Gastrocnemius medialis (tissue), 4 donors: ENCODE measurements at regions not wholly inside any gene's neighbourhood (a gene's known extent, or its start where the extent isn't known, plus 50 kb on each side); places are given as distances from the start of the nearest gene placed in this dataset.

ENCODE experiments used
- ATAC-seq, 2 donors: fragments of 150-250 bp; one replicate each; pipeline ENCODE4 v1.9.1; 2016
- DNase-seq, 2 donors: peaks; one replicate each; pipeline ENCODE4 v3.0.0-alpha.2; 2019
- H3K27ac ChIP-seq, 4 donors: fragments of 200-600 bp; sonication (generic); 1 replicate in 1 of 4; 2 replicates in 3 of 4; pipeline ENCODE4 v1.5.1; 2016 to 2018; ENCODE audit warnings: mild to moderate bottlenecking in 2 of 4, moderate library complexity in 1 of 4
- H3K27me3 ChIP-seq, 3 donors: fragments of 200-600 bp; sonication (generic) in 2 of 3; 1 replicate in 1 of 3; 2 replicates in 2 of 3; pipeline versions ENCODE4 v1.5.1 to v1.6.0; 2016 to 2019; ENCODE audit warnings: mild to moderate bottlenecking in 1 of 3, moderate library complexity in 1 of 3
- H3K36me3 ChIP-seq, 2 donors: fragments of 200-600 bp; sonication (generic) in 1 of 2; one replicate each; pipeline ENCODE4 v1.5.1; 2017 to 2018
- H3K4me1 ChIP-seq, 2 donors: fragments of 200-600 bp; sonication (generic) in 1 of 2; one replicate each; pipeline ENCODE4 v1.5.1; 2016 to 2017; ENCODE audit warnings: mild to moderate bottlenecking in 2 of 2
- H3K4me3 ChIP-seq, 4 donors: fragments of 200-600 bp; sonication (generic) in 3 of 4; 1 replicate in 1 of 4; 2 replicates in 3 of 4; pipeline ENCODE4 v1.5.1; 2016 to 2019; ENCODE audit warnings: mild to moderate bottlenecking in 2 of 4
- H3K9me3 ChIP-seq, 3 donors: fragments of 200-600 bp; sonication (generic) in 2 of 3; 1 replicate in 1 of 3; 2 replicates in 2 of 3; pipeline ENCODE4 v1.5.1; 2016 to 2019
- CTCF ChIP-seq, 5 experiments: fragments of 450-650 bp in 3 of 5; fragments of 200-600 bp in 2 of 5; sonication (generic) in 2 of 5; IDR thresholded peaks in 4 of 5; conservative IDR thresholded peaks in 1 of 5; 1 replicate in 4 of 5; 2 replicates in 1 of 5; pipeline ENCODE4 v1.5.1; 2016 to 2019; ENCODE audit warnings: antibody characterized with exemption in 5 of 5, mild to moderate bottlenecking in 3 of 5, moderate library complexity in 3 of 5
- POLR2A ChIP-seq, 2 donors: fragments of 450-650 bp; IDR thresholded peaks; one replicate each; pipeline ENCODE4 v1.6.1; 2017; ENCODE audit warnings: antibody characterized with exemption in 2 of 2, mild to moderate bottlenecking in 2 of 2, moderate library complexity in 2 of 2
- in situ Hi-C, 4 donors: fragments of 200-750 bp; cut with MboI; loops; one replicate each; pipeline versions ENCODE4 v1.15.0 to v1.8.0; 2017; ENCODE audit warnings: low sequenced_read_pairs in 4 of 4
- intact Hi-C: fragments of 100-400 bp; cut with DNase I; formaldehyde crosslinking; loops from one replicate; pipeline ENCODE4 v1.15.1; 2023; ENCODE audit warnings: low total_unique reads

- intact Hi-C loops: no loop called here
- ATAC-seq (no peak), DNase-seq (no peak)
- Histone ChIP-seq H3K4me1 (no peaks in the 10 kb centered on the region), H3K36me3 (no peaks in the 10 kb centered on the region), H3K9me3 (no peaks in the 10 kb centered on the region), H3K27me3 (peaks cover 0 to 3% (median 0%) of the 10 kb centered on the region in 3 donors), H3K27ac (no peak overlapping the region), H3K4me3 (no peak overlapping the region)
- TF ChIP-seq POLR2A (IDR thresholded peaks at IDR 0.05): no peak
- TF ChIP-seq CTCF (IDR thresholded peaks at IDR 0.05 in 4 of 5, conservative IDR thresholded peaks at IDR 0.05 in 1 of 5): no peak
- in situ Hi-C loops: no loop called here
These were observed 103.7 kb upstream of the TENT5D start for GRCh38 chrX:80316526-80316925.

- Histone ChIP-seq H3K27me3 (no peaks in the 10 kb centered on the region), H3K9me3 (no peaks in the 10 kb centered on the region), H3K27ac (no peak overlapping the region), H3K4me3 (no peak overlapping the region), H3K36me3 (no peaks in the 10 kb centered on the region), H3K4me1 (no peaks in the 10 kb centered on the region)
- intact Hi-C loops: no loop called here
- no peak for DNase-seq
- TF ChIP-seq CTCF (IDR thresholded peaks at IDR 0.05 in 4 of 5, conservative IDR thresholded peaks at IDR 0.05 in 1 of 5) (no peak), POLR2A (IDR thresholded peaks at IDR 0.05) (no peak)
- in situ Hi-C loops: no loop called here
- ATAC-seq: no peak
These were observed 102.6 kb upstream of the TENT5D start for GRCh38 chrX:80317646-80318045.

- no peak for ATAC-seq
- intact Hi-C loops: no loop called here
These were observed 89.0 kb upstream of the TENT5D start for GRCh38 chrX:80331285-80331684.

GRCh38 chrX:80334583-80334982 lies 85.7 kb upstream of the TENT5D start:
- in situ Hi-C loops (no loop called here), intact Hi-C loops (no loop called here)
- no peak for ATAC-seq
- H3K27me3 ChIP-seq: no peaks in the 10 kb centered on the region
- no peak overlapping the region for H3K27ac ChIP-seq
- H3K4me3 ChIP-seq: no peak overlapping the region
- TF ChIP-seq CTCF (IDR thresholded peaks at IDR 0.05 in 4 of 5, conservative IDR thresholded peaks at IDR 0.05 in 1 of 5) (no peak), POLR2A (IDR thresholded peaks at IDR 0.05) (no peak)
- no peaks in the 10 kb centered on the region for H3K4me1 ChIP-seq
- H3K36me3 ChIP-seq: no peaks in the 10 kb centered on the region
- DNase-seq: no peak
- no peaks in the 10 kb centered on the region for H3K9me3 ChIP-seq

More at GRCh38 chrX:80331285-80331684, 89.0 kb upstream of the TENT5D start:
- no peak for TF ChIP-seq POLR2A (IDR thresholded peaks at IDR 0.05)
- TF ChIP-seq CTCF (IDR thresholded peaks at IDR 0.05 in 4 of 5, conservative IDR thresholded peaks at IDR 0.05 in 1 of 5): no peak
- H3K4me1 ChIP-seq: no peaks in the 10 kb centered on the region
- H3K36me3 ChIP-seq: no peaks in the 10 kb centered on the region
- no peak overlapping the region for H3K4me3 ChIP-seq
- H3K27ac ChIP-seq: no peak overlapping the region
- no peaks in the 10 kb centered on the region for H3K9me3 ChIP-seq
- in situ Hi-C loops: no loop called here
- H3K27me3 ChIP-seq: no peaks in the 10 kb centered on the region
- DNase-seq: no peak
